ENCODE measurements at regions not wholly inside any gene's neighbourhood (a gene's known extent, or its start where the extent isn't known, plus 50 kb on each side); places are given as distances from the start of the nearest gene placed in this dataset.
A peak's percentile ranks its signal among the peaks of the same experiment; 100 is the strongest.
"Not testable (repeated sequence)": the region's sequence is repeated elsewhere in the genome, so short reads cannot be mapped to it uniquely, and the experiment has no call there.

GRCh38 chr1:761791-762190, 75.3 kb upstream of the OR4F16 start:
- DNase-seq; in situ Hi-C loops (cut with HindIII; ENCODE audit: low pct_ligation_motif_present, low pct_unique_long_range_greater_than_20kb, low sequenced_read_pairs): not testable (repeated sequence)

- in situ Hi-C loops (cut with HindIII; ENCODE audit: low pct_ligation_motif_present, low pct_unique_long_range_greater_than_20kb, low sequenced_read_pairs); DNase-seq: not testable (repeated sequence)
Observed at GRCh38 chr1:771449-771848, 85.0 kb upstream of the OR4F16 start.

GRCh38 chr1:777480-778180, 91.2 kb upstream of the OR4F16 start:
- in situ Hi-C loops (cut with HindIII; ENCODE audit: low pct_ligation_motif_present, low pct_unique_long_range_greater_than_20kb, low sequenced_read_pairs); DNase-seq: not testable (repeated sequence)

- in situ Hi-C loops (cut with HindIII; ENCODE audit: low pct_ligation_motif_present, low pct_unique_long_range_greater_than_20kb, low sequenced_read_pairs), result not testable (repeated sequence)
- DNase-seq, result peak; percentile 97
Observed at GRCh38 chr1:778451-779278, 92.2 kb upstream of the OR4F16 start.

GRCh38 chr1:779621-780020, 93.2 kb upstream of the OR4F16 start:
- DNase-seq; in situ Hi-C loops (cut with HindIII; ENCODE audit: low pct_ligation_motif_present, low pct_unique_long_range_greater_than_20kb, low sequenced_read_pairs): not testable (repeated sequence)

GRCh38 chr1:788835-789234, 102.4 kb upstream of the OR4F16 start:
- in situ Hi-C loops (cut with HindIII; ENCODE audit: low pct_ligation_motif_present, low pct_unique_long_range_greater_than_20kb, low sequenced_read_pairs), result no loop called here
- DNase-seq, result no peak

GRCh38 chr1:789606-790005, 103.2 kb upstream of the OR4F16 start:
- DNase-seq; in situ Hi-C loops (cut with HindIII; ENCODE audit: low pct_ligation_motif_present, low pct_unique_long_range_greater_than_20kb, low sequenced_read_pairs): not testable (repeated sequence)

GRCh38 chr1:790388-790930, 104.0 kb upstream of the OR4F16 start:
- in situ Hi-C loops (cut with HindIII; ENCODE audit: low pct_ligation_motif_present, low pct_unique_long_range_greater_than_20kb, low sequenced_read_pairs); DNase-seq: not testable (repeated sequence)

- in situ Hi-C loops (cut with HindIII; ENCODE audit: low pct_ligation_motif_present, low pct_unique_long_range_greater_than_20kb, low sequenced_read_pairs); DNase-seq: not testable (repeated sequence)
Observed at GRCh38 chr1:794310-794709, 107.9 kb upstream of the OR4F16 start.

- in situ Hi-C loops (cut with HindIII; ENCODE audit: low pct_ligation_motif_present, low pct_unique_long_range_greater_than_20kb, low sequenced_read_pairs); DNase-seq: not testable (repeated sequence)
Observed at GRCh38 chr1:794918-795584, 108.6 kb upstream of the OR4F16 start.

GRCh38 chr1:797649-798048, 111.2 kb upstream of the OR4F16 start:
- DNase-seq; in situ Hi-C loops (cut with HindIII; ENCODE audit: low pct_ligation_motif_present, low pct_unique_long_range_greater_than_20kb, low sequenced_read_pairs): not testable (repeated sequence)

- in situ Hi-C loops (cut with HindIII; ENCODE audit: low pct_ligation_motif_present, low pct_unique_long_range_greater_than_20kb, low sequenced_read_pairs); DNase-seq: not testable (repeated sequence)
Observed at GRCh38 chr1:800397-800796, 113.9 kb upstream of the OR4F16 start.

GRCh38 chr1:804378-805115, 118.1 kb upstream of the OR4F16 start:
- in situ Hi-C loops (cut with HindIII; ENCODE audit: low pct_ligation_motif_present, low pct_unique_long_range_greater_than_20kb, low sequenced_read_pairs), result not testable (repeated sequence)
- peak; percentile 32 for DNase-seq

- DNase-seq; in situ Hi-C loops (cut with HindIII; ENCODE audit: low pct_ligation_motif_present, low pct_unique_long_range_greater_than_20kb, low sequenced_read_pairs): not testable (repeated sequence)
Observed at GRCh38 chr1:805310-805709, 118.4 kb upstream of the SAMD11 start.

- DNase-seq; in situ Hi-C loops (cut with HindIII; ENCODE audit: low pct_ligation_motif_present, low pct_unique_long_range_greater_than_20kb, low sequenced_read_pairs): not testable (repeated sequence)
Observed at GRCh38 chr1:807066-807465, 116.7 kb upstream of the SAMD11 start.

GRCh38 chr1:807699-808390, 115.9 kb upstream of the SAMD11 start:
- in situ Hi-C loops (cut with HindIII; ENCODE audit: low pct_ligation_motif_present, low pct_unique_long_range_greater_than_20kb, low sequenced_read_pairs); DNase-seq: not testable (repeated sequence)

- in situ Hi-C loops (cut with HindIII; ENCODE audit: low pct_ligation_motif_present, low pct_unique_long_range_greater_than_20kb, low sequenced_read_pairs); DNase-seq: not testable (repeated sequence)
Observed at GRCh38 chr1:810949-811348, 112.8 kb upstream of the SAMD11 start.
